ENCODE measurements at regions not wholly inside any gene's neighbourhood (a gene's known extent, or its start where the extent isn't known, plus 50 kb on each side); places are given as distances from the start of the nearest gene placed in this dataset.
"Not testable (repeated sequence)": the region's sequence is repeated elsewhere in the genome, so short reads cannot be mapped to it uniquely, and the experiment has no call there.

DNA sequence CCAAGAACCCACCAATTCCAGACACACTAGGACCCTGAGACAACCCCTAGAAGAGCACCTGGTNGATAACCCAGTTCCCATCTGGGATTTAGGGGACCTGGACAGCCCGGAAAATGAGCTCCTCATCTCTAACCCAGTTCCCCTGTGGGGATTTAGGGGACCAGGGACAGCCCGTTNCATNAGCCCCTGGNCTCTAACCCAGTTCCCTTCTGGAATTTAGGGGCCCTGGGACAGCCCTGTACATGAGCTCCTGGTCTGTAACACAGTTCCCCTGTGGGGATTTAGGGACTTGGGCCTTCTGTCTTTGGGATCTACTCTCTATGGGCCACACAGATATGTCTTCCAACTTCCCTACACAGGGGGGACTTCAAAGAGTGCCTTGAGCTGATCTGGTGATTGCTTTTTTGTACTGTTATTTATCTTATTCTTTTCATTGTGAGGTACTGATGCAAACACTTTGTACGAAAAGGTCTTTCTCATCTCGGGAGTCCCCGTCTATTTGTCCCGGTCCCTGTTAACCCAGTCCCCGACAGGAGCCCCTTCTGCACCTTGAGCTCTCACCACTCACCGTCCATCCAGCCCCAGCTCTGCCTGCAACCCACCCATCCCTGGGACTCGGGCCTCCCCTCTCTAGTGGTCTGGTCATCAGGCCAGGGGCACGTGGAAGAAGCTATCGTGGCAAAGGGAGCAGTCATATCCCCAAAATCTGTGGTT lies 58.2 kb upstream of the PLCXD1 start:
- DNase-seq (ENCODE audit: low read depth, low spot score); H3K27me3 ChIP-seq (ENCODE audit: insufficient read depth, low read length); H3K9me3 ChIP-seq (ENCODE audit: control insufficient read depth in 1 of 2, insufficient read depth in 1 of 2, low read depth in 1 of 2, low read length in 2 of 2); intact Hi-C loops (cut with micrococcal nuclease); CTCF ChIA-PET; H2AFZ ChIP-seq (ENCODE audit: low read depth, low read length, poor library complexity, severe bottlenecking); H3K4me3 ChIP-seq (replicated peaks in 1 of 2; ENCODE audit: low read depth in 1 of 2, low read length in 2 of 2); H3K9me2 ChIP-seq (ENCODE audit: insufficient read depth); RAD21 ChIA-PET (ENCODE audit: low non-redundant PET in 1 of 2, low total read pairs in 2 of 2, uncharacterized antibody in 2 of 2, unreplicated experiment in 2 of 2); BruUV-seq (replicated peaks); H3K36me3 ChIP-seq (ENCODE audit: control insufficient read depth in 1 of 2, insufficient read depth in 2 of 2, low read length in 2 of 2); H3K4me2 ChIP-seq (ENCODE audit: low read length); H3K79me2 ChIP-seq (ENCODE audit: insufficient read depth, low read length); POLR2A ChIA-PET; H3K4me1 ChIP-seq (ENCODE audit: control insufficient read depth in 1 of 2, insufficient read depth in 2 of 2, low read length in 2 of 2); H4K20me1 ChIP-seq (ENCODE audit: insufficient read depth); H3K27ac ChIP-seq (ENCODE audit: low read depth, low read length); ATAC-seq; H3K9ac ChIP-seq (ENCODE audit: low read length): not testable (repeated sequence)

DNA sequence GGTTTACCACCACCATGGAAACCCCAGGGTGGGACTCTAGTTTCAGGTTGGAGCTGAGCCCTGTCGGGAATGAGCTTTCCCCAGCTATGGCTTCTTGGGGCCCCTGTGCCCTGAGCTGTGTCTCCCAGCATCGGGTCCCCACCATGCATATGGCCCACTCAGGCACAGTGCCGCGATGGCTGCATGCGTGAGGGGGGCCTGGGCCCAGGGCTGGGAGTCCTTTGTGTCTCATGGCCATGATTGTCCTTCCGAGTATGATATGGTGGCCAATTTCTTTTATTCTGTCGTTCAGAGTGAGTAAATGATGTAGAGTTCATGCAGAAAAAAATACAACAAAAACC lies 57.7 kb upstream of the PLCXD1 start:
- RAD21 ChIA-PET (ENCODE audit: low non-redundant PET in 1 of 2, low total read pairs in 2 of 2, uncharacterized antibody in 2 of 2, unreplicated experiment in 2 of 2); H3K9ac ChIP-seq (ENCODE audit: low read length); H3K27me3 ChIP-seq (ENCODE audit: insufficient read depth, low read length); H3K4me1 ChIP-seq (ENCODE audit: control insufficient read depth in 1 of 2, insufficient read depth in 2 of 2, low read length in 2 of 2); BruUV-seq (replicated peaks); POLR2A ChIA-PET; H3K9me3 ChIP-seq (ENCODE audit: control insufficient read depth in 1 of 2, insufficient read depth in 1 of 2, low read depth in 1 of 2, low read length in 2 of 2); H3K27ac ChIP-seq (ENCODE audit: low read depth, low read length); H3K79me2 ChIP-seq (ENCODE audit: insufficient read depth, low read length); DNase-seq (ENCODE audit: low read depth, low spot score); ATAC-seq; H3K4me3 ChIP-seq (replicated peaks in 1 of 2; ENCODE audit: low read depth in 1 of 2, low read length in 2 of 2); H3K4me2 ChIP-seq (ENCODE audit: low read length); CTCF ChIA-PET; H2AFZ ChIP-seq (ENCODE audit: low read depth, low read length, poor library complexity, severe bottlenecking); intact Hi-C loops (cut with micrococcal nuclease); H3K9me2 ChIP-seq (ENCODE audit: insufficient read depth); H4K20me1 ChIP-seq (ENCODE audit: insufficient read depth); H3K36me3 ChIP-seq (ENCODE audit: control insufficient read depth in 1 of 2, insufficient read depth in 2 of 2, low read length in 2 of 2): not testable (repeated sequence)

DNA sequence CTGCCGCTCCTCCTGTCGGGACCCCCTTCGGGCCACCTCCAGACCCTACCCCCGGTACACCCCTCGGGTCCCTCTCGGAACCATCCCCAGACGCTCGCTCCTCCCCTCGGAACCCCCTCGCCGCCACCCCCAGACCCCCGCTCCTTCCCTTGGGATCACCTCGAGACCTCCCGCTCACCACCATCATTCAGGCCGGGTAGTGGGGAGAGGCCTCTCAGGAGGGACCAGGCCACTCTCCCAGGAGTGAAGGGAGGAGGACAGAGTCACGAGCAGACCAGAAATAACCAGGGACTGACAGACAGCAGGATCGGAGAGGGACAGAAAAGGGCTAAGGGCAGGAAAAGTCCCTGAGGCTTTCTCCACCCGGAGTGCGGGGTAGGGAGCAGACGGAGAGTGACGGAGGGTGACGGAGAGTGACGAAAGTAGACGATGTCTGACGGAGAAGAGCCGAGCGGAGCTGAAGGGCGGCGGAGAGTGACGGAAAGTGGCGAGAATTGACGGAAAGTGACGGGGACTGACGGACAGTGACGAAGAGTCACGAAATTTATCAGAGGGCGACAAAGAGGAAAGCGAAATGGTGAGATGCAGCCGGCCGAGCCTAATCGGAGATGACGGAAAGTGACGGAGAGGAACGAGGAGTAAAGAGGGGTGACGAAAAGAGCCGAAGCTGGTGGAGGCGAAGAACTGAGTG lies 54.6 kb upstream of the PLCXD1 start:
- H4K20me1 ChIP-seq (ENCODE audit: insufficient read depth); H3K4me1 ChIP-seq (ENCODE audit: control insufficient read depth in 1 of 2, insufficient read depth in 2 of 2, low read length in 2 of 2); H3K36me3 ChIP-seq (ENCODE audit: control insufficient read depth in 1 of 2, insufficient read depth in 2 of 2, low read length in 2 of 2); intact Hi-C loops (cut with micrococcal nuclease); H3K9me3 ChIP-seq (ENCODE audit: control insufficient read depth in 1 of 2, insufficient read depth in 1 of 2, low read depth in 1 of 2, low read length in 2 of 2); H3K9ac ChIP-seq (ENCODE audit: low read length); BruUV-seq (replicated peaks); DNase-seq (ENCODE audit: low read depth, low spot score); H3K27ac ChIP-seq (ENCODE audit: low read depth, low read length); H2AFZ ChIP-seq (ENCODE audit: low read depth, low read length, poor library complexity, severe bottlenecking); POLR2A ChIA-PET; H3K27me3 ChIP-seq (ENCODE audit: insufficient read depth, low read length); H3K4me3 ChIP-seq (replicated peaks in 1 of 2; ENCODE audit: low read depth in 1 of 2, low read length in 2 of 2); CTCF ChIA-PET; H3K4me2 ChIP-seq (ENCODE audit: low read length); H3K79me2 ChIP-seq (ENCODE audit: insufficient read depth, low read length); RAD21 ChIA-PET (ENCODE audit: low non-redundant PET in 1 of 2, low total read pairs in 2 of 2, uncharacterized antibody in 2 of 2, unreplicated experiment in 2 of 2); H3K9me2 ChIP-seq (ENCODE audit: insufficient read depth): not testable (repeated sequence)
- peak; percentile 38; the same call in 1 of the 2 replicates for ATAC-seq

DNA sequence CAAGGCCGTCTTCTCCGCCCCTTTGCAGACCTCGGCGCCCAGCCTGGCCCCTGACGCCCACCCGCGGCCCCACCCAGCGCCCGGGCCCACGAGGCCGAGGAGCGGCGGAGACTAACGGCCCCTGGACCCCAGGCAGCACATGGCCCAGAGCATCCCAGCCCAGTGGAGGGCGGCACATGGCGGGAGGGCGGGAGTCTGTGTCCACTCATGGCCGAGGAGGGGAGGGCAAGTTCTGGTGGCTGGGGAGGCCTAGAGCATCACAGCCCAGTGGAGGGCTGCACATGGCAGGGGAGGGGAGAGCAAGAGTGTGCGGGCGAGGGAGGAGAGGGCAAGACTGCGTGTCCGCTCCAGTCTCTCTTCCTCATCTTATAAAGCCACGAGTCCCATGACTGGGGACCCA lies 53.8 kb upstream of the PLCXD1 start:
- H3K9ac ChIP-seq (ENCODE audit: low read length); H4K20me1 ChIP-seq (ENCODE audit: insufficient read depth); H2AFZ ChIP-seq (ENCODE audit: low read depth, low read length, poor library complexity, severe bottlenecking); ATAC-seq; RAD21 ChIA-PET (ENCODE audit: low non-redundant PET in 1 of 2, low total read pairs in 2 of 2, uncharacterized antibody in 2 of 2, unreplicated experiment in 2 of 2); H3K27me3 ChIP-seq (ENCODE audit: insufficient read depth, low read length); H3K9me3 ChIP-seq (ENCODE audit: control insufficient read depth in 1 of 2, insufficient read depth in 1 of 2, low read depth in 1 of 2, low read length in 2 of 2); POLR2A ChIA-PET; H3K4me1 ChIP-seq (ENCODE audit: control insufficient read depth in 1 of 2, insufficient read depth in 2 of 2, low read length in 2 of 2); H3K36me3 ChIP-seq (ENCODE audit: control insufficient read depth in 1 of 2, insufficient read depth in 2 of 2, low read length in 2 of 2); H3K27ac ChIP-seq (ENCODE audit: low read depth, low read length); CTCF ChIA-PET; H3K79me2 ChIP-seq (ENCODE audit: insufficient read depth, low read length); H3K4me3 ChIP-seq (replicated peaks in 1 of 2; ENCODE audit: low read depth in 1 of 2, low read length in 2 of 2); H3K9me2 ChIP-seq (ENCODE audit: insufficient read depth); intact Hi-C loops (cut with micrococcal nuclease); BruUV-seq (replicated peaks); H3K4me2 ChIP-seq (ENCODE audit: low read length); DNase-seq (ENCODE audit: low read depth, low spot score): not testable (repeated sequence)

Data from HCT116 (cell line).